ENCODE measurements at regions not wholly inside any gene's neighbourhood (a gene's known extent, or its start where the extent isn't known, plus 50 kb on each side); places are given as distances from the start of the nearest gene placed in this dataset.

DNA sequence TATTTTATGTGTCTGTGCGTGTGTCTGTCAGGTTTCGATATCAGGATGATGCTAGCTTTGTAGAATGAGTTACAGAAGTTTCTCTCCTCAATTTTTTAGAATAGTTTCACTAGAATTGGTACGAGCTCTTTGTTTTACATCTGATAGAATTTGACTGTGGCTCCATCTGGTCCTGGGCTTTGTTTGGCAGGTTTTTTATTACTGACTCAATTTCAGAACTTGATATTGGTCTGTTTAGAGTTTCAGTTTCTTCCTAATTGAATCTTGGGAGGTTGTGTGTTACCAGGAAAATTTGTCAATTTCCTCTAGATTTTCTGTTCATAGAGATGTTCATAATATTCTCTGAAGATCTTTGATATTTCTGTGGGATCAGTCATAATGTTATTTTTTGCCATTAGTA, 289.4 kb upstream of the COL3A1 start:
- no peak for TF ChIP-seq GATA3 (IDR thresholded peaks at IDR 0.05; ENCODE audit: low read depth, low read length)
- no peak for TF ChIP-seq GATA2 (IDR thresholded peaks at IDR 0.05; ENCODE audit: low read depth, low read length)

- no peak for TF ChIP-seq GATA2 (IDR thresholded peaks at IDR 0.05; ENCODE audit: low read depth, low read length)
- TF ChIP-seq GATA3 (IDR thresholded peaks at IDR 0.05; ENCODE audit: low read depth, low read length): no peak
These were observed 281.1 kb upstream of the COL3A1 start for GRCh38 chr2:188693111-188693510.

- TF ChIP-seq GATA2 (IDR thresholded peaks at IDR 0.05; ENCODE audit: low read depth, low read length) (no peak), GATA3 (IDR thresholded peaks at IDR 0.05; ENCODE audit: low read depth, low read length) (no peak)
These were observed 280.4 kb upstream of the COL3A1 start for GRCh38 chr2:188693771-188694170.

DNA sequence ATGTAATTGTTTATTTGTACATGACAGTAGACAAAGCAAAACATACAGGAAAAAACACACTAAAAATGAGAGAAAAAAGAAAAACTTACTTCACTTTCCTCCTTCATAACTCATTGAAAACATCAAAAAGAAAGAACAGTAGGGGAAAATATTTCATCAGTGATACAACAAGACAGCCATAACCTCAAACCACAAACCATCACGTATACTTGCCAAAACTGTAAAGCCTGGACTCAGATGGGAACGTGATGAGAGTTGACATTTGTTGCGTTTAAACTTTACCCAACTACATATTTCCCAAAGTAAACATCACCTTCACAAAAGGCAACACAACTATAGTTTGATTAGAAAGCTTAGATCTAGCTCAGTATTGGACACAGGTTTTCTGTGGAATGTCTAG, 278.2 kb upstream of the COL3A1 start:
- TF ChIP-seq GATA3 (IDR thresholded peaks at IDR 0.05; ENCODE audit: low read depth, low read length) (no peak), GATA2 (IDR thresholded peaks at IDR 0.05; ENCODE audit: low read depth, low read length) (no peak)

- TF ChIP-seq GATA2 (IDR thresholded peaks at IDR 0.05; ENCODE audit: low read depth, low read length): no peak
- no peak for TF ChIP-seq GATA3 (IDR thresholded peaks at IDR 0.05; ENCODE audit: low read depth, low read length)
These were observed 272.3 kb upstream of the COL3A1 start for GRCh38 chr2:188701836-188702235.

DNA sequence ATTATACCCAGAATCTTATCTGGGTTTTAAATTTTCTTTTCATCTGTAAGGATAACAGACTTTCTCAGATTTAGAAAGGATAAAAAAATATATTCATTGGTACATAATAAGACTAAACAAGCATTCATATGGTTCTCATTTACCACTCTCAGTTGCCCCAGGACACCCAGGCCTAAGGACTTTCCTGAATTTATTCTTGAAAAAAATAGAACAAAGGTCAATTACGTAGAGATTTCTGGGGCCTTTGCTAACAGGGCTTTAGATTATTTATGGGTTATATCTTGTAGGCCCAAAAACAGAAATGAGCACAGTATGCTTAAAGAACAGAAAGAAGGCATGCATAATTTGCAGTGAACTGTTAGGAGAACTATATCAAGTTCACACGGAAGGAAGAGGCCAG, 269.0 kb upstream of the COL3A1 start:
- TF ChIP-seq GATA3 (IDR thresholded peaks at IDR 0.05; ENCODE audit: low read depth, low read length) (no peak), GATA2 (IDR thresholded peaks at IDR 0.05; ENCODE audit: low read depth, low read length) (no peak)

DNA sequence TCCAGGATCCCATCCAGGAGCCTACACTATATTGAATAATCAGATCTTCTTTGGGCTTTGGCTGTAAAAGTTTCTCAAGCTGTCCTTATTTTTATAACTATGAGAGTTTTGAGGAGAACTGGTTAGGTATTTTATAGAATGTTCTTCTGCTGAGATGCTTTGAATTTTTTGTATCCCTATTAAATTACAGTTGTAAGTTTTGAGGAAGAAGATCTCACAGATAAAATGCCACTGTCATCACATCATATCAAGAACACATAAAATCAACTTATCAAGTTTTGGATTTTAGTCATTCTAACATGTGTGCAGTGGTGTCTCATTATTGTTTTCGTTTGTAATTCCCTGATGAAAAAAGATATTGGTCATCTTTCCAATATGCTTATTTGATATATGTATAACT, 260.2 kb upstream of the COL3A1 start:
- TF ChIP-seq GATA3 (IDR thresholded peaks at IDR 0.05; ENCODE audit: low read depth, low read length) (no peak), GATA2 (IDR thresholded peaks at IDR 0.05; ENCODE audit: low read depth, low read length) (no peak)

GRCh38 chr2:188720811-188721605, 253.2 kb upstream of the COL3A1 start:
- TF ChIP-seq GATA3 (IDR thresholded peaks at IDR 0.05; ENCODE audit: low read depth, low read length) (no peak), GATA2 (IDR thresholded peaks at IDR 0.05; ENCODE audit: low read depth, low read length) (peak; percentile 45)

DNA sequence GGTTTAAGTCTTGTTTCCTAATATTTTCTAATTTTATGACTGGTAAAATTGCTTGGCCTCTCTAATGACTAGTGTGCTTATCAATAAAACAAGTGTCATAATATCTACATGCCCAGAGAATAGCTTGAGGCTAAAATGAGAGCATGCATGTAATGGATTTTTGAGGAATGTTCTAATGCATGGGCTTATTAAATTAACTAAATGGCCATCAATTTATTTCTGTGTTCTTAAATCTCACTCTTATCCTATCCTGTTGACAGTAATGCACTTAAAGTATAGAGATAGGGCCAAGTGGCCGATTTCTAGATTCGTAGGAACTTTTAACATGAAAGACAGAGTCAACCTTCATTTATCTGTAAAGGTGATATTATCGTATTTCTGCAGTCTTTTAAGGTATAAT, 252.4 kb upstream of the COL3A1 start:
- TF ChIP-seq GATA3 (IDR thresholded peaks at IDR 0.05; ENCODE audit: low read depth, low read length): peak; percentile 49; the same call in 1 of the 2 replicates
- no peak for TF ChIP-seq GATA2 (IDR thresholded peaks at IDR 0.05; ENCODE audit: low read depth, low read length)

- TF ChIP-seq GATA2 (IDR thresholded peaks at IDR 0.05; ENCODE audit: low read depth, low read length) (no peak), GATA3 (IDR thresholded peaks at IDR 0.05; ENCODE audit: low read depth, low read length) (no peak)
These were observed 248.3 kb upstream of the COL3A1 start for GRCh38 chr2:188725746-188726360.

DNA sequence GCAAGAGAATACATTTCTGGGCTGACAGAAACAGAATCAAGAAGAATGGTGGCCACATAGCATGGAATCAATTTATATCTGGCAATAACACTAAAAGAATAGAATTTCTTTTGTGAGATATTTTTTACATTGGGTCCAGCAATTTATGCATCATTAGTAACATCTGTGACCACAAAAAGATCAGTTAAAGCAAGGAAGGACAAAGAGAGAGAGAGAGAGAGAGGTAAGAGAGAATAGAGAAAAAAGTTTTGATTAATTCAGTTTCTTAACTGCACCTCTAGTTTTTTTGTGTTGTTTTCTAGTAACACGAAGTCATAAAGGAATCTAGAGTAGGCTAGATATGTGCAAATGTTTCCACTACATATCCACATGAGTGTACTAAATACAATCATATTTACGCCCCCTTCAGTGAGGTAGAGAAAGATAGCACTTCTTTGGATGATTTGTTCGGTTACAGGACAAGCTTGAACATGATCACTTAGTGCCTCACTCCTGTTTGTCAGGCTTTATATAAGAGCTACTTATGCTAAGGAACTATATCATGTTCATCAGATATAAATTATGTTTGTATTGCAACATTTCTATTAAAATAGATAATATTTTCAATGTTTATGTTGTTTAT, 247.4 kb upstream of the COL3A1 start:
- TF ChIP-seq GATA3 (IDR thresholded peaks at IDR 0.05; ENCODE audit: low read depth, low read length) (no peak), GATA2 (IDR thresholded peaks at IDR 0.05; ENCODE audit: low read depth, low read length) (no peak)

DNA sequence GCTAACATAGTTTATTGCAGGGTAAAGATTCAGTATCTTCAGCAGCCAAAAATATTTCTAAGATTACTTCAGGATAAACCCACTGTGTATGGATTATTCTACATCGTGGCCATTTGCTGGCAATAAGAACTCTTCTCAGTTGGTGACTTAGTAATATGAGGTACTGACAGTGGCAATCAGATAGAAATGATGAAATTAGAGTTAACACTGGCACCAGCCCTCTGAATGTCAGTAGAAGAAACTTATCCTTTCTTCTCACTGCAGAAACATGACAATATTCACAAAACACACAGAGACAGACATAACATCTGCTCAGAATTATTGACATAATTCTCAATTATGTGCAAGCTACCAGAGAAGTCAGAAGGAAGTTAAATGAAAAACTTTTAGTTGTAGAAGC, 246.3 kb upstream of the COL3A1 start:
- TF ChIP-seq GATA3 (IDR thresholded peaks at IDR 0.05; ENCODE audit: low read depth, low read length): no peak
- no peak for TF ChIP-seq GATA2 (IDR thresholded peaks at IDR 0.05; ENCODE audit: low read depth, low read length)

DNA sequence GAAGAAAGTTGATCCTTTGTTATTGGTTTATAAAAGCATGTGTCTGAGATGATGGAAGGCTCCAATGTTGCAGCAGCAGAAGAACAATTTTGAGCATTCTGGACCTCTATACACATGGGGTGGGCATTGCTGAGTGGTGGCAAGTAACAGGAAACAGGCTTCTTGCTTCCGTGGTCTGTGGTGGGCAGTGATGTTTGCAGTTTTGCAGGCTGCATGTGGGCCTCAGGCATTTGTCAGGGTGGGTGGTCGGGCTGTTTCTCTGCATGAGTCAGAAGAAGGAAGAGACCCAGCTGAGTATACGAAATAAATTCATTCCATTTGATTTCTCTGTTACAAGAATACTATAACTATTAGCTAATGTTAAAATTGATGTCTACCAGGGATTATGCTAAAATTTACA, 239.5 kb upstream of the COL3A1 start:
- TF ChIP-seq GATA3 (IDR thresholded peaks at IDR 0.05; ENCODE audit: low read depth, low read length): no peak
- no peak for TF ChIP-seq GATA2 (IDR thresholded peaks at IDR 0.05; ENCODE audit: low read depth, low read length)

DNA sequence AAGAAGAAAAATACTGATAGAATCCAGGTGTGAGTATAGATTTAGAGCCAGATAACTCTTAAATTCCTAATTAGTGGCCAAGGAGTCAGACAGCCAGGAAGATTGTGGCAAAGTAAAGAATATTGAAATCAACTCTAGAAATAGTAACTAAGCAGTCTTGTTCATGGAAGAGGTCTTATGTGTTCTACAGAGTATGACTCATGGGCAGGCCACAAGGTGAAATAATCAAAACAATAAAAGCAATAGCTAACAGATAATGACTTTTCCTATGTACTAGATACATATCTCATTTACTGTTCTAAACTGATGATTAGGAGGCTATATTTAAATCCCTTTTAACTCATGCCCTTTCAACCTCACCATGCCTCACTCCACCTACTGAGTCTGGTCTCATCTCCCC, 227.4 kb upstream of the COL3A1 start:
- TF ChIP-seq GATA3 (IDR thresholded peaks at IDR 0.05; ENCODE audit: low read depth, low read length) (no peak), GATA2 (IDR thresholded peaks at IDR 0.05; ENCODE audit: low read depth, low read length) (no peak)

DNA sequence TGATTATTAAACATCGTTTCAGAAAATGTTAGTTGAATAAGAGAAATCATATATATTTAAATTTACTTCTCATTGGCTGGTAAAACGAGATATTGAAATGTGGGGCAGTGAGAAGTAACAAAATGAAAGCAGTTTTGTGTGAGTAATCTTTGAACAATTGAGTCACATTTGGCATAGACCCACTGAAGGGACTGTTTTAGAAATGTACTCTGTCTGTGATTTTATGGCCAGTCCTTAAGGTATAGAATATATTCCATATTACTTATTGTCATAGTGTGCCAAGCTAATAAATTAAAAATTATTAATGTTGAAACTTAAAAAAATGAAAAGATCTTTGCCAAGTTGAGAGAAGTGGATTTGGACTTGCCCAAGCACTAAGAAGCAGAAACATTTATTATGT, 222.4 kb upstream of the COL3A1 start:
- no peak for TF ChIP-seq GATA2 (IDR thresholded peaks at IDR 0.05; ENCODE audit: low read depth, low read length)
- no peak for TF ChIP-seq GATA3 (IDR thresholded peaks at IDR 0.05; ENCODE audit: low read depth, low read length)
